HG03432 (cell line): ENCODE measurements at regions not wholly inside any gene's neighbourhood (a gene's known extent, or its start where the extent isn't known, plus 50 kb on each side); places are given as distances from the start of the nearest gene placed in this dataset.
"Not testable (repeated sequence)": the region's sequence is repeated elsewhere in the genome, so short reads cannot be mapped to it uniquely, and the experiment has no call there.

Source experiments
- ATAC-seq: cut with Tn5 transposase; IDR thresholded peaks from one replicate; pipeline ENCODE4 v1.9.1; 2021; ENCODE audit warnings: mild to moderate bottlenecking, moderate library complexity; ENCODE audit not compliant: unreplicated experiment

DNA sequence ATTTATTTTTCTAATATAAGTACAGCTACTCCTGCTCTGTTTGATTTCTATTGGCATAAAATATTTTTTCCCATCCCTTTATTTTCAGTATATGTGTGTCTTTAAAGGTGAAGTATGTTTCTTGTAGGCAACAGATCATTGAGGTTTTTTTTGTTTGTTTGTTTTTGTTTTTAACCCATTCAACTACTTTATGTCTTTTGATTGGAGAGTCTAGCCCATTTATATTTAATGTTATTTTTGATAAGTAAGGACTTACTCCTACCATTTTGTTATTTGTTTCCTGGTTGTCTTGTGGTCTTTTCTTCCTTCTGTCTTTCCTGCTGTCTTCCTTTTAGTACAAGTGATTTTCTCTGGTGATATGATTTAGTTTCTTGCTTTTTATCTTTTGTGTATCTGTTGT lies 285.1 kb upstream of the PROX1 start:
- ATAC-seq: no peak

DNA sequence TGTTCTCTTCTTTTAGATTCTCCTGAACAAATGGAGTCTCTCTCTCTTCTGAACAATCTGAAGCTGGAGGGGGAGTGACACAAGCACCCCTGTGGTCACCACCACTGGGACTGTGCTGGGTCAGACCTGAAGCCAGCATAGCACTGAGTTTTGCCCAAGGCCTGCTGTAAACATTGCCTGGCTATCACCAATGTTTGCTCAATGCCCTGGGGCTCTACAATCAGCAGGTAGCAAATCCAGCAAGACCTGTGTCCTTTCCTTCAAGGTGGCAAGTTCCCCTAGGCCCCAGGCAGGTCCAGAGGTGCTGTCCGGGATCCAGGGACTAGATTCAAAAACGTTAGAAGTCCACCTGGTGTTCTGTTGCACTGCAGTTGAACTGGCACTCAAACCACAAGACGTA lies 282.8 kb upstream of the PROX1 start:
- no peak for ATAC-seq

DNA sequence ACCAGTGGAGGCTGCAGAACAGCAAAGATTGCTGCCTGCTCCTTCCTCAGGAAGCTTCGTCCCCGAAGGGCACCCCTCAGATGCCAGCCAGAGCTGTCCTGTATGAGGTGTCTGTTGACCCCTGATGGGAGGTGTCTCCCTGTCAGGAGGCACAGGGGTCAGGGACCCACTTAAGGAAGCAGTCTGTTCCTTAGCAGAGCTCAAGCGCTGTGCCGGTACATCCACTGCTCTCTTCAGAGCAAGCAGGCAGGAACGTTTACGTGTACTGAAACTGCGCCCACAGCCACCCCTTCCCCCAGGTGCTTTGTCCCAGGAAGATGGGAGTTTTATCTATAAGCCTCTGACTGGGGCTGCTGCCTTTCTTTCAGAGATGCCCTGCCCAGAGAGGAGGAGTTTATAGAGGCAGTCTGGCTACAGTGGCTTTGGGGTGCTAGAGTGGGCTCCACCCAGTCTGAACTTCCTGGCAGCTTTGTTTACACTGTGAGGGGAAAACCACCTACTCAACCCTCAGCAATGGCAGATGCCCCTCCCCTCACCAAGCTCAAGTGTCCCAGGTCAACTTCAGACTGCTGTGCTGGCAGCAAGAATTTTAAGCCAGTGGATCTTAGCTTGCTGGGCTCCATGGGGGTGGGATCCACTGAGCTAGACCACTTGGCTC lies 275.8 kb upstream of the PROX1 start:
- not testable (repeated sequence) for ATAC-seq

DNA sequence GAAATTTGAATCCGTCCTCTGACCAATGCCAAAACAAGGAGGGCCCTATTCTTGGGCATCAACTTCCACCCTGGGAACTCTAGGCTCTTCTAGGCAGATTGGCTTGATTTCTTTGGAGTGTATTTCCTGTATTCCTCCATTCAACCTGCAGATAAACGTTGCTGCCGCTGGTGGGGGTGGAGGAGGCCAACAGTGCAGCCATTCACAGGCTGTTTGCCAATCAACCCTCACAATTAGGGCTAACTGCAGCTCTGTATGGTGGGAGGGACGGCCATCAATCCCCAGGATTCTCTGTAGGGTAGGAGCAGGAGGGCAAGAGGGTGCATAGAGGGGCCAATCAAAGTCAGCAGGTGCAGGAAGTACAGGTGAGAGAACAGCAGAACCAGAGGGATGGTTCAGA lies 273.1 kb upstream of the PROX1 start:
- no peak for ATAC-seq

DNA sequence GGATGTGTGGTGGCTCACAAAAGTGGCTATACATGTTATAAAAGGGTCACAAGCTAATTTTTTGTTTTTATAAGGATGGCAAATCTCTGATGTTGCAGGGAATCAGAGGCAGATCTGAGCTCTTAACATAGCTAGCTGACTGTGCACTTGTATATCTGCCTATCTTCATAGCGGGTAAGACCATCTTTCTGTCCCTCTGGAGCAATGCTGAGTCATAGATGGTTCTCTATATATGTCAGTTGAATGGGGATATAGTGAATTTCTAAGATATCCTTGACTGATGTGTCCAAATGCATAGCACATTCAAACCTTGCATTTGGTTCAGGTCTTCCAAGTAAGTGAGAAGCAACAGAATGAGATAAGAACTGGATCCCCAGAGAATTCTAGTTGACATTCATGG lies 272.6 kb upstream of the PROX1 start:
- no peak for ATAC-seq

DNA sequence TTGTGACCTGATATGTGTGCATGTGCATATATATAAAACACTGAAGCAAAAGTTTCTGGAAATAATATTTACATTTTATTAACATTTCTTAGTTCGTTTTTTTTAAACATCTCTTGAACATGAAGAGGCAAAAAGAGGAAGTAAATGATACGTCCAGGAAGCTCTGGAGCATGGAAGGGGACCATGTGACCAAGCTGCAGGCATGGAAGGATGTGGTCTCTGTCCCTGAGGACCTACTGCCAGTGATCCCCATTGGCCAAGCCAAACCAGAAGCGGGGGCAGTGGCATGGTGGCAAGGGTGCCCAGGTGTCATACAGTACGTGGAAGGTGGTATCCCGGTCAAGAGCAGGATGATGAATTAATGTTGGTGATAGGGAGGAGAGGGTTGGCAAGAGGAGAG lies 268.3 kb upstream of the PROX1 start:
- no peak for ATAC-seq

DNA sequence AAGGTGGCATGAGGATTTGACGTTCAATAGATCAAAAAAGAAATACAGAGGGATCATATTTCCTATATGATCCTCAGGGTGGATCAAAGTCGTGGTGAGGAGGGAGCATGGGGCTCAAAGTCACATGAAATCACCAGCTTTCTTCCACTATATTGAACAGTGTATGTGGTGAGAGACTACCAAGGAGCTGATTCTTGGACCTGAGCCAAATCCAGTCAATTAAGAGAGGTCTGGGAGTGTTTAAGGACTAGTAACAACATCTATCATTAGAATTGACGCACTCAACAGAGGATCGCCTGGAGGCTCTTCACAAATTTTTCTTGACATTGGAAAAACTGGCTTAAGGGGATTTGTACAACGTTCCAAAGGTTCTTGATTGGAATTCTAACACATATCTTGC lies 267.7 kb upstream of the PROX1 start:
- ATAC-seq: no peak

DNA sequence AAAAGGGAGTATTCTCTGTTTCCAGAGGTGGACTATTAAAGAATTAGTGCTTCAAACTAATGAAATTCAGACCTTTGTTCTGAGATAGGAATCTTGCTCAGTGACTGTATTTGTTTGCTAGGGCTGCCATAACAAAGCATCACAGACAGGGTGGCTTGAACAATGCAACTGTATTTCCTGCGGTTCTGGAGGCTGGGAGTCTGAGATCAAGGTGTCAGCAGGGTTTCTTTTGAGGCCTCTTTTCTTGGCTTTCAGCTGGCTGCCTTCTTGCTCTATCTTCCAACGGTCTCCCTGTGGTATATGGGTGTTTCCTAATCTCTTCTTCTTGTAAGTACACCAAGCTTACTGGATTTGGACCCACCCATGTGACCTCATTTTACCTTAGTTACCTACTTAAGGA lies 264.6 kb upstream of the PROX1 start:
- ATAC-seq: no peak

DNA sequence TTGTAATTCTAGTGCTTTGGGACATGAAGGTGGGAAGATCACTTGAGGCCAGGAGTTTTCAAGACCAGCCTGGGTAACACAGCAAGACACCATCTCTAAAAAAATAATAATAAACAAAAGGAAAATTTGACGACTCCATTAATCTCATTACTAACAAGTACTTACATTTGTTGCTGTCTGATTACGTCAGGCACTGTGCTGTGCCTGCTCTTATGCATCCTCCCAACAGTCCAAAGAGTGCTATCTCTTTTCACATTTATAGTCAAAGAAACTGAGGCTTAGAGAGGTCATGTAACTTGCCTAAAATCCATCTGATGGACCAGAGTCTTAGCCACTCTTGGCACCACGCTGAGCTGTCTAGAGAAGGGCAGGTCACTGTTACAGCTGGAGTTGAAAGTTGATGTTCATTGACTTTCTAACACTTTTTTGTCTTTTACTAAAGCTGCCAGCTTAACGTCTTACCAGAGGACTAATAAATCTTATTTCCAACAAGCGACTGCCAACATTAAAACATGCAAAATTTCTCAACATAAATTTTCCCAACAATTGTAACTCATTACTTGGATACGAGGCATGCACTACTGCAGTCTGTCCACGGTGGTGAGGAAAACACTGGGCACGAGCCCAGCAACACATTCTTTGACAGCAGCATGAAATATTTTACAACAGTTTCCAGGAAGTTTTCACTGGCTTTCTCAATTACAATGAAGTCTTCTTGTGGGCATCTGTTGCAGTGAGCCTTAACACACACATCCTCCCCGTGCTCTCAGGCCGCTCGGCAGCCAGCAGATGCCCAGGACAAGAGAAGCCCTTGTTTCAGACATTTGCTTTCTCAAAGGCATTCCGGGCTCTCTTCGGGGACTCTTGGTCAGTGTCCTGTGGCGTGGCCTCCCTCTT lies 262.9 kb upstream of the PROX1 start:
- no peak for ATAC-seq

DNA sequence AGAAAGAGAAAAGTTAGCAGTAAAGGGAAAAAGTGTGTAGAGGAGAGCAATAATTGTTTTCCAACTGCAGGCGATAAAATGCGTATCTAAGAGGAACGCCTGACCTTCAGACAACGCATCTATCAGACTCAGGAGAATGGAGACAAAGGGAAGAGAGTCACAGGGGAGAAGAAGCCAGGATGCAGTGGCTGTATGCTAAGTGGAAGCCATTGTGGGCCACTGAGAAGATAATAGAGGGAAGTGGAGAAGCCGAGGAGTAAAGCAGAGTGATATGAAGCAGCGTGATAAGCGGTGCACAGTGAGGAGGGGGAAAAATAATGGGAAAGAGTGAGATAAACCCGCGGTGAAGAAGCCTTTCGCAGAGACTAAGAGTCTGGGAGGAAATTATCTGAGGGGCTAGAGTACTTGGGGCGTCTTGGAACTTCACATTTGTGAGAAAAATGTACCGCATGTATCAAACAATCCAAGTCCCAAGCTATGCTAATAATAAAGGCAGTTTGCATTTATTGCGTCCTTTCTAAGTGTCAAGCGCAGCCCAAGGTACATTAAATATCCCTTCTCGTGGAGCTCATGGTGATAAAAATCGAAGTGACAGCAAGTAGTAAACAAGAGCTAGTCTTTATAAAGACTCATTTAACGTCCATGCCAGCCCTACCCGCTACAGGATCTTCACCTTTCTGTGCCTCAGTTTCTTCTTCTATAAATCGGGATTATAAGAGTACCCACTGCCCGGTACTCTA lies 259.8 kb upstream of the PROX1 start:
- no peak for ATAC-seq

DNA sequence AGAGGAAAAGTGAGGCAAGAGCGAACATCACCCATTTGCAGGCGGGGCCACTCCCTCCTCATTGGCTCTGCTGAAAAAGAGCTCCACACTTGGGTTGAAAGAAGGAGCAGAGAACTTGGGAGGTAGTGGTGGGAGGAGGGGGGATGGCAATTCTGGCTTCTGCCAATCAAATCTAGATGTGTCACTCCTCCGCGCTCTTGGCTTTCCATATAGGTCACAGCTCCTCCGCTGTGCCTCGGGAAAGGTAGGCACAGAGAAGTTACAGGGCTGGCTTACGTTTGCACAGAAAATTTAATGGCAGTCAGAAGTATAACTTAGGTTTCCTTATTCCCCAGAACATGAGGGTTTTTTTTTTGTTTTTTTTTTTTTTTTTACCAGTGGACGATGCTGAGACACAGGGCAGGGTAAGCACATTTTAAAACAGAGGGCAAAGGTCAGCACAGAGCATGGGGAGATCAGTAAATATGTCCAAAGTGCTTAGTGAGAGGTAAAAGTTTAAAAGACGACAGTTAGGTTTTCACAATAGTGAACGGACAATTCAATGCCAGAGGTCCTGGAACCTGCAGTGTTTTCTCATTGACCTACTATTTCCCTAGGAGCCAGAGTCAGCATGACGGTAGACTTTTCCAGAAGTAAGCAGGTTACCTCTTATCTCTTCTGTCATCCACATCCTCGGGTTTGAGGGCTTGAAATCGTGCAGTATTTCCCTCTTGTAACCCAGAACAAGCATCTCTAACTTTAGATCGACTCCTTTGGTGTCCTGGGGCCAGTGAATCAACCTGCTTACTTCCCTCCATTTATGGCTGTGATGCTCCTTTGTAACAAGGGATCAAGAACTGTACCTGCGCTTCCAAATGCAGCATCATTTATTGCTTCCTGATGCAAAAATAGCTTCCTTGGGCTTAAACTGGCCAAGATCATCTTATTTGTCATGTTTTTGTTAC lies 258.9 kb upstream of the PROX1 start:
- ATAC-seq: no peak

DNA sequence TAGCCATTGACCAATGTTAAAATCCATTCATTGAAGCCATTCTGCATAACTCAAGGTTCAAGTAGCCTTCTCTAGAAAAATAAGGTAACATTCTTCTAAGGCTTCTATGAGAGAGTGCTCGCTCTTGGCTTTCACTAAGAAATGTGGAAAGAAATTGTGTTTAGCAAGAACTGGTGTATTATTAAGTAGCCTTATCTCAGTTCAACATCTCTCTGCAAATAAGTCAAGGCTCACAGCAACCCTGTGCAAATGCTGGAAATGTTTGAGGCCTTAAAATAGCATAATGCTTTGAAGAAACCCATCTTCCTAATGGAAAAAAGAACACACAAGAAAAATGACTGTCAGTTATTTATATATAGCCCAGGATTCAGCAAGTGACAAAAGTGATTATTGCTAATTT lies 254.1 kb upstream of the PROX1 start:
- no peak for ATAC-seq

DNA sequence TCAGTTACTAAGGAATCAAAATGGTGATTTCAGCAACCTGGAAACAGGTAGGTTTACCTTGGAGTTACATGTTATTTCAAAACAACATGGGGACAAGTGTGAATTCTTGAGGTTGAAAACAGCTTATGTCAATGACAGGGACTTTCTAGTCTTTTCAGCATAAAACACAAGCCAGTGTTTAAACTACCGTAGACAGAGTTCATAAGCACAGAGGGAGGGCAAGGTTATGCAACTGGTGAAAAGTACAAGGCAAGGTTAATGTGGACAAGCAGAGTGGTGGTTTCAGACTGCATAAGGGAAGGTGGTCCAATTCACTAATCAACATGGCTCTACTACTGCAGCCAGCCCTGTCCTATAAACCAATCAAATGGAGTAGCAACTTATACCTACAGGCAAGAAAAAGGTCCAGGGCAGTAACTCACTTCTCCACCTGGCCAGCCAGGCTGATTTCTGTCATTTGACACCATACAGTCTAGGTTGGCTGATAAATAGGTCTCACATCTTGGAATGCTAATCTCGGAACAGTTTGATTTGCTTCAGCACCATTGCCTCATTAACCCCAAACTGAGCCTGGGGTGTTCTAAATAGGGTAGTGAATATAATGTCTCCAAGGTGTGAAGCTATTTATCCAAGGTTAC lies 250.3 kb upstream of the PROX1 start:
- no peak for ATAC-seq

DNA sequence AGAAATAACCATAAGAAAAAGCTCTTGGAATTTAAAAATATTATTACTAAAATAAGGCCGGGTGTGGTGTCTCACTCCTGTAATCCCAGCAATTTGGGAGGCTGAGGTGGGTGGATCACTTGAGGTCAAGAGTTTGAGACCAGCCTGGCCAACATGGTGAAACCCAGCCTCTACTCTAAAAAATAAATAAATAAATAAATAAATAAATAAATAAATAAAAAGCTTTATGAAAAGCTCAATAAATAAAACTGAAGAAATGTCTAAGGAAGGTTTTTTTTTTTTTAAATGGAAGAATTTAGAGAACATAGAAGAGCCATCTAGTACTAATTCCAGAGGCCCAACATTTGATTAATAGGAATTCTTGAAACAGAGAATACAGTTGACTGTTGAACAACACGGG lies 249.1 kb upstream of the PROX1 start:
- no peak for ATAC-seq

DNA sequence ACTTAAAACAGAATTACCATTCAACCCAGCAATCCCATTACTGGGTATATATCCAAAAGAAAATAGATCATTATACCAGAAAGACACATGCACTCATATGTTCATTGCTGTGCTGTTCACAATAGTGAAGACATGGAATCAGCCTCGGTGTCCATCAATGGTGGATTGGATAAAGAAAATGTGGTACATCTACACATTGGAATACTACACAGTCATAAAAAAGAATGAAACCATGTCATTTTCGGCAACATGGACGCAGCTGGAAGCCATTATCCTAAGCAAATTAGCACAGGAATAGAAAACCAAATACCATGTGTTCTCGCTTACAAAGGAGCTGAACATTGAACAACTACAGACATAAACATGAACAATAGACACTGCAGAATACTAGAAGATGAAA lies 244.8 kb upstream of the PROX1 start:
- no peak for ATAC-seq

DNA sequence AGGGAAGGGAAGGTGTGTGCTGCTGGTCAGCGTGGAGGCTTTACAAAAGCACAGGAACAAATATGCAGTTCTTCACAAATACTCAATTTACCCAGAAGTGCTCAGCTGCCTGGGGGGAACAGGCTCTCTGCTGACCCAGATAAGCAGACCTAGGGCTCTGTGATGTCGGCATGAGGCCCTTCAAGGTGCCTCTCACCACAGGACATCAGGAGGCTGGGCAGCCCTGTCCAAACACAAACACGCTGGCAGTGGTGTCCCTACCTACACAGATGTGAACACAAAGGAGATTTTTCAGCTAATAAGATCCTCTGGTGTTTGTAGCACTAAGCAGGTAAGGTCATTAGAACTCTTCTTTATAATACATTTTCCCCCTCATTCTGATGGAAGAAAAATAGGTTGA lies 243.0 kb upstream of the PROX1 start:
- no peak for ATAC-seq

DNA sequence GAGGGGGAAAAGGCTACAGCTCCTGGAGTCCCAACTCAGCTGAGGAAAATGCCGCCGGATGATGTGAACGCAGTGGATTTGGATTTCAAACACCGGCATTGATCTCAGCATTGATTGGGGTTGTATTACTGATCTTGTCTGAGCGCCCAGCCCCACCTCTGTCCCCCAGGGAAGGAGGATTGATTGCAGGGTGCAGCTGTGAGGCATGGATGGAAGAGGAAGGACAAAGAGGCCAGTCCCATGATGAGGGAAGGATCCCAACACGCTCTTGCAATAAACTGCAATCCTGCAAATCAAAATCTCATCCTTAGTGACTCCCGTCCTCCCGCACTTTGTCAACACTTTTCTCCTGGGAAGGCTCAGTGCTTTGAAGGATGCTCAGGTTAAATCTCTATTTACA lies 242.3 kb upstream of the PROX1 start:
- ATAC-seq: no peak

DNA sequence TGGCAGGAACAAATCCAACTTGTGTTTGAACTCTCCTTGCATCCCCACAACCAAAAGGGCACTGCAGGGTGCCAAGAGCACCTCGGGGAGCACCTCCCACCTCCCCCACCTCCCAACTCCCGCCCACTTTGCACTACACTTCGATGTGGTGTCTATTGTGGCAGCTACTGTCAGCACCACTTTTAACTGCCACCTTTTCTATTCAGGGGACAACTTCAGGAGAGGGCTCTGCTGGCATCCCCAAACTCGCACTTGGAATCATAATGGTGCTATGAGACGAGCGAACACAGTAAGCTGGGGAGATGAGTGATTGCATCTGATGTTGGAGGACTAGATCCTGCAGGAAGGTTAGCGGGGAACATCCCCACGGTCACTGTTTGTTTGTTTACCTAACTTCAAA lies 238.2 kb upstream of the PROX1 start:
- no peak for ATAC-seq

DNA sequence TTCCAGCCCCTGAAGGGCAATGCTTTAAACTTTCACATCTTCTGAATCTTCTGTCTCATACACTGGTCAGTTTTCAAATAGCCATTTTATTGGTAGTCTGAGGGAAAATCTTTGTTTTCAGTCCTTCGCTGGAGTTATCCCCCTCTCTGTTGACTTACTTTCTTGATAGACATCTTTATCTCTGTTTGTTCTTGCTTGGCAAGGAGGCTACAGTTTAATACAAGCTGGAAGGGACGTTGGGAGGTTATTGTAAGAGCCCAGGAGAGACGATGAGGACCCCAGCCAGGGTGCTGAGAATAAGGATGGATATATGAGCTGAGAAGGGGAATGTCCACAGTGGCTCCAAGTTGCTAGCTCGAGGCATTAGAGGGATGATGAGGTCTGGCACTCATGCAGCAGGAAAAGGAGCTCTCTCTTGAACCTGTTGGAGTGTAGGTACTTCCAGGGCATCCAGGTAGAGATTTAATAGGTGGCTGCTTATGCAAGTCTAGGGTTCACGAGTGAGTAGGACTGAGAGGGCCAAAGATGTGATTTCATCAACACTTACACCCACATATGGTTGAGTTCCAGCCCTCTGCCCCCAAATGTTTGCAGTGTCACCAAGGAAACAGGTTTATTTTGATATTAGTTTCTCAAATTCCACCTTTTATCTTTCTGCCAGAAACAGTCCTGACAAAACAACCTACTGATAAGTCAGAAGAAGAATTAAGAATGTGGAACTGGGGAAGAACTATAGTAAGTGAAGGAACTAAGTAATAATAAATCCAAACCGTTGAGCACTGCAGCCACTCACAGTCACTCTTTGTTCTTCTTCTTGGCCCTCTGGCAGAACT lies 237.3 kb upstream of the PROX1 start:
- ATAC-seq: no peak

DNA sequence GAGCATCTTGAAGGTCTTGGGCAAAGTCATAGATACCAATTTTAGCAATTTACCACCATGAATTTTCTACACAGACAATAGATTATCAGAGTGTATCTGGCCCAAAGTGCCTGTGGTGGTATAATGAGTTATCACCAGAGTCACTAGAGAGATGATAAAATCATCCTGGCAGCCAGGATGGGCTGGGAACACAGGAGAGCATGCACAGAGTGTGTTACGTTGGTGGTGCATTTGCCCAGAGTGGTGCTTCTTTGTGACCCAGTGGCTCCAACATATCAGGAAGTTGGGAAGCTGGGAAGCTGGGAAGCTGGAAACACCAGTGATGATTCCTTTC lies 236.7 kb upstream of the PROX1 start:
- no peak for ATAC-seq
